ENCODE measurements at regions not wholly inside any gene's neighbourhood (a gene's known extent, or its start where the extent isn't known, plus 50 kb on each side); places are given as distances from the start of the nearest gene placed in this dataset.

- no peaks in the 10 kb centered on the region for H3K36me3 ChIP-seq (ENCODE audit: control insufficient read depth in 2 of 2, insufficient read depth in 2 of 2, low read length in 1 of 2)
- SMC1A ChIA-PET (ENCODE audit: uncharacterized antibody, unreplicated experiment) = interaction anchor here (1.4 kb wide), 1 partner anchor 8 kb away, joined by 4 read pairs; no protein-coding TSS in a partner anchor
- intact Hi-C loops (cut with micrococcal nuclease; ENCODE audit: unreplicated experiment) = no loop called here
- BruUV-seq (replicated peaks) = no TSS peak
- no peaks in the 10 kb centered on the region for H3K79me2 ChIP-seq (ENCODE audit: control insufficient read depth, insufficient read depth, low read length)
- WGBS (ENCODE audit: insufficient coverage, insufficient replicate concordance, low lambda C conversion rate, missing lambda C conversion rate) = 16% methylated on average over 4 of the region's 4 CpGs
- POLR2A ChIA-PET = no interaction called here
- H3K9ac ChIP-seq (ENCODE audit: control insufficient read depth, insufficient read depth, low read length) = no peak overlapping the region
- no peak overlapping the region for H3K4me2 ChIP-seq (ENCODE audit: control insufficient read depth, insufficient read depth)
- in situ Hi-C loops (cut with MboI) = no loop called here
- FAIRE-seq (no peak), DNase-seq (ENCODE audit: low read depth, low spot score) (no peak), ATAC-seq (no peak)
- H3K4me3 ChIP-seq = no peak overlapping the region
- H2AFZ ChIP-seq (ENCODE audit: control insufficient read depth, low read depth, low read length) = no peak overlapping the region
- H4K20me1 ChIP-seq (ENCODE audit: control insufficient read depth, insufficient read depth) = no peaks in the 10 kb centered on the region
- no peaks in the 10 kb centered on the region for H3K9me3 ChIP-seq (replicated peaks; ENCODE audit: control insufficient read depth, insufficient read depth, low read length)
- TF ChIP-seq SREBF2 (IDR thresholded peaks at IDR 0.05; ENCODE audit: low read length) (no peak), WRNIP1 (IDR thresholded peaks at IDR 0.05; ENCODE audit: borderline replicate concordance, low read depth, low read length) (no peak), YY1 (IDR thresholded peaks at IDR 0.05; ENCODE audit: low read depth, low read length) (no peak), ZNF217 (IDR thresholded peaks at IDR 0.05) (no peak), ESRRA (IDR thresholded peaks at IDR 0.05; ENCODE audit: low read length) (no peak), IKZF1 (conservative IDR thresholded peaks at IDR 0.05) (no peak), NR2C2 (IDR thresholded peaks at IDR 0.05; ENCODE audit: borderline replicate concordance, control insufficient read depth, insufficient read length, low read depth) (no peak), CHD2 (IDR thresholded peaks at IDR 0.05; ENCODE audit: borderline replicate concordance, low read depth, low read length) (no peak), RUNX3 (IDR thresholded peaks at IDR 0.05; ENCODE audit: low read length) (no peak), SMAD1 (IDR thresholded peaks at IDR 0.05; ENCODE audit: low read depth, partially characterized antibody) (no peak), ASH2L (IDR thresholded peaks at IDR 0.05; ENCODE audit: borderline replicate concordance, low read depth) (no peak), NBN (IDR thresholded peaks at IDR 0.05) (no peak), SUPT20H (IDR thresholded peaks at IDR 0.05; ENCODE audit: borderline replicate concordance, control insufficient read depth, low read depth, low read length) (no peak), RCOR1 (conservative IDR thresholded peaks at IDR 0.05; ENCODE audit: low read depth, low read length) (no peak), IRF3 (IDR thresholded peaks at IDR 0.05) (no peak), ZNF622 (IDR thresholded peaks at IDR 0.05) (no peak), ZBTB33 (IDR thresholded peaks at IDR 0.05) (no peak)
- TF ChIP-seq, protein P1, sequence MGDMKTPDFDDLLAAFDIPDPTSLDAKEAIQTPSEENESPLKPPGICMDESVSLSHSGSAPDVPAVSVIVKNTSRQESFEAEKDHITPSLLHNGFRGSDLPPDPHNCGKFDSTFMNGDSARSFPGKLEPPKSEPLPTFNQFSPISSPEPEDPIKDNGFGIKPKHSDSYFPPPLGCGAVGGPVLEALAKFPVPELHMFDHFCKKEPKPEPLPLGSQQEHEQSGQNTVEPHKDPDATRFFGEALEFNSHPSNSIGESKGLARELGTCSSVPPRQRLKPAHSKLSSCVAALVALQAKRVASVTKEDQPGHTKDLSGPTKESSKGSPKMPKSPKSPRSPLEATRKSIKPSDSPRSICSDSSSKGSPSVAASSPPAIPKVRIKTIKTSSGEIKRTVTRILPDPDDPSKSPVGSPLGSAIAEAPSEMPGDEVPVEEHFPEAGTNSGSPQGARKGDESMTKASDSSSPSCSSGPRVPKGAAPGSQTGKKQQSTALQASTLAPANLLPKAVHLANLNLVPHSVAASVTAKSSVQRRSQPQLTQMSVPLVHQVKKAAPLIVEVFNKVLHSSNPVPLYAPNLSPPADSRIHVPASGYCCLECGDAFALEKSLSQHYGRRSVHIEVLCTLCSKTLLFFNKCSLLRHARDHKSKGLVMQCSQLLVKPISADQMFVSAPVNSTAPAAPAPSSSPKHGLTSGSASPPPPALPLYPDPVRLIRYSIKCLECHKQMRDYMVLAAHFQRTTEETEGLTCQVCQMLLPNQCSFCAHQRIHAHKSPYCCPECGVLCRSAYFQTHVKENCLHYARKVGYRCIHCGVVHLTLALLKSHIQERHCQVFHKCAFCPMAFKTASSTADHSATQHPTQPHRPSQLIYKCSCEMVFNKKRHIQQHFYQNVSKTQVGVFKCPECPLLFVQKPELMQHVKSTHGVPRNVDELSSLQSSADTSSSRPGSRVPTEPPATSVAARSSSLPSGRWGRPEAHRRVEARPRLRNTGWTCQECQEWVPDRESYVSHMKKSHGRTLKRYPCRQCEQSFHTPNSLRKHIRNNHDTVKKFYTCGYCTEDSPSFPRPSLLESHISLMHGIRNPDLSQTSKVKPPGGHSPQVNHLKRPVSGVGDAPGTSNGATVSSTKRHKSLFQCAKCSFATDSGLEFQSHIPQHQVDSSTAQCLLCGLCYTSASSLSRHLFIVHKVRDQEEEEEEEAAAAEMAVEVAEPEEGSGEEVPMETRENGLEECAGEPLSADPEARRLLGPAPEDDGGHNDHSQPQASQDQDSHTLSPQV (IDR thresholded peaks at IDR 0.05) = no peak
- H3K27ac ChIP-seq (ENCODE audit: control insufficient read depth, insufficient read depth) = no peak overlapping the region
- RAD21 ChIA-PET (ENCODE audit: unreplicated experiment) = no interaction called here
- H3K27me3 ChIP-seq (replicated peaks in 1 of 2; ENCODE audit: control insufficient read depth in 2 of 2, insufficient read depth in 2 of 2, low read length in 1 of 2) = no peaks in the 10 kb centered on the region
- no peaks in the 10 kb centered on the region for H3K4me1 ChIP-seq (ENCODE audit: control insufficient read depth, insufficient read depth, low read length)
- CTCF ChIA-PET = interaction anchor here (0.7 kb wide), 1 partner anchor 65 kb away, joined by 3 read pairs; no protein-coding TSS in a partner anchor
Measured at GRCh38 chr13:80717776-80718175, 376.9 kb upstream of the SPRY2 start.

Measured in GM12878 (cell line).